ENCODE measurements at regions not wholly inside any gene's neighbourhood (a gene's known extent, or its start where the extent isn't known, plus 50 kb on each side); places are given as distances from the start of the nearest gene placed in this dataset.
"Not testable (repeated sequence)": the region's sequence is repeated elsewhere in the genome, so short reads cannot be mapped to it uniquely, and the experiment has no call there.

GRCh38 chr3:759106-759505, 333.7 kb upstream of the CNTN6 start:
- POLR2A ChIA-PET, result no interaction called here

GRCh38 chr3:773433-773832, 319.4 kb upstream of the CNTN6 start:
- DNase-seq; intact Hi-C loops (cut with micrococcal nuclease); ATAC-seq (ENCODE audit: low read depth); POLR2A ChIA-PET; H3K36me3 Mint-ChIP-seq (ENCODE audit: low read depth); H3K27ac Mint-ChIP-seq; H3K4me1 Mint-ChIP-seq; H3K4me3 Mint-ChIP-seq; H3K27me3 Mint-ChIP-seq; CTCF ChIA-PET; H3K9me3 Mint-ChIP-seq: not testable (repeated sequence)

More at GRCh38 chr3:759106-759505, 333.7 kb upstream of the CNTN6 start:
- no peak overlapping the region for H3K4me3 Mint-ChIP-seq
- CTCF ChIA-PET, result no interaction called here
- peaks cover 11% of the 10 kb centered on the region for H3K9me3 Mint-ChIP-seq
- intact Hi-C loops (cut with micrococcal nuclease), result no loop called here
- no peaks in the 10 kb centered on the region for H3K36me3 Mint-ChIP-seq (ENCODE audit: low read depth)
- TF ChIP-seq, protein P1, sequence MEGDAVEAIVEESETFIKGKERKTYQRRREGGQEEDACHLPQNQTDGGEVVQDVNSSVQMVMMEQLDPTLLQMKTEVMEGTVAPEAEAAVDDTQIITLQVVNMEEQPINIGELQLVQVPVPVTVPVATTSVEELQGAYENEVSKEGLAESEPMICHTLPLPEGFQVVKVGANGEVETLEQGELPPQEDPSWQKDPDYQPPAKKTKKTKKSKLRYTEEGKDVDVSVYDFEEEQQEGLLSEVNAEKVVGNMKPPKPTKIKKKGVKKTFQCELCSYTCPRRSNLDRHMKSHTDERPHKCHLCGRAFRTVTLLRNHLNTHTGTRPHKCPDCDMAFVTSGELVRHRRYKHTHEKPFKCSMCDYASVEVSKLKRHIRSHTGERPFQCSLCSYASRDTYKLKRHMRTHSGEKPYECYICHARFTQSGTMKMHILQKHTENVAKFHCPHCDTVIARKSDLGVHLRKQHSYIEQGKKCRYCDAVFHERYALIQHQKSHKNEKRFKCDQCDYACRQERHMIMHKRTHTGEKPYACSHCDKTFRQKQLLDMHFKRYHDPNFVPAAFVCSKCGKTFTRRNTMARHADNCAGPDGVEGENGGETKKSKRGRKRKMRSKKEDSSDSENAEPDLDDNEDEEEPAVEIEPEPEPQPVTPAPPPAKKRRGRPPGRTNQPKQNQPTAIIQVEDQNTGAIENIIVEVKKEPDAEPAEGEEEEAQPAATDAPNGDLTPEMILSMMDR (IDR thresholded peaks at IDR 0.05), result no peak
- H3K4me1 Mint-ChIP-seq, result no peaks in the 10 kb centered on the region
- H3K27ac Mint-ChIP-seq, result no peak overlapping the region
- H3K27me3 Mint-ChIP-seq, result no peaks in the 10 kb centered on the region
- DNase-seq (no peak), ATAC-seq (ENCODE audit: low read depth) (no peak)

DNA sequence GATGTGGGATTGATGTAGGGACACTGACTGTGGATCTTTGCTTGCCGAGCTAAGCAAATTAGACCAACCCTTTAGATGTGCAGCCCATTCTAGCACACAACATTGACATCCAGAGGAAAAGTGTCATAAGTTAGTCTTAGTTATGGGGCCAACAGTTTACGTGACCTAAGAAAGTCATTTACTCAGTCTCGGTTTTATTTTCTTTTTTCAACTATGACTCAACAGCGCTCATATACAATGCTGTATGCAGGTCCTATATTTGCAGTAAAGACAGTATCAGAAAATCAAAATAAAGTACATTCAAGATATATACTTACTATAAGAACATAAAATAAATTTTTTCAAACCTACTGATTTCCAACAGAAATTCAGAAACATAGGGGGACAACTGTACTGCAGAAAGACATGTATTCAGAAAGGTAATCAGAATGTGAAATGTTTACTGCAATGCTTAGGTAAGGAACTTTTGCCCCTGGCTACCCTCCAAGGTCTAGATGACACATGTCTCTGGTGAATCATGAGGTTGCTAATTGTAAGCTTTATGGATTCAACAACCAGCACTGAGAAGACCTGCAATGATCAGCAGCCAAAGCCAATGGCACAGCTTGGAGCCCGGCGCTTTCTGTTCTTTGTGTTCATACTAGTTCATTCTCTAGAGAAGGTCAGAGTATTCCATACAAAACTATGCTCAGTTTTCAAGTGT, 317.5 kb upstream of the CNTN6 start:
- H3K27me3 Mint-ChIP-seq, result no peaks in the 10 kb centered on the region

GRCh38 chr3:780505-780904, 312.3 kb upstream of the CNTN6 start:
- Mint-ChIP-seq H3K27me3 (no peaks in the 10 kb centered on the region), H3K4me1 (no peaks in the 10 kb centered on the region), H3K27ac (no peak overlapping the region), H3K4me3 (no peak overlapping the region), H3K36me3 (ENCODE audit: low read depth) (no peaks in the 10 kb centered on the region), H3K9me3 (peaks cover 3% of the 10 kb centered on the region)
- DNase-seq (no peak), ATAC-seq (ENCODE audit: low read depth) (no peak)
- ChIA-PET CTCF (no interaction called here), POLR2A (no interaction called here)
- TF ChIP-seq, protein P1 (IDR thresholded peaks at IDR 0.05), result no peak
- intact Hi-C loops (cut with micrococcal nuclease), result no loop called here

More for the DNA sequence above, 317.5 kb upstream of the CNTN6 start:
- Mint-ChIP-seq H3K36me3 (ENCODE audit: low read depth) (no peaks in the 10 kb centered on the region), H3K9me3 (no peaks in the 10 kb centered on the region), H3K4me1 (no peaks in the 10 kb centered on the region), H3K4me3 (no peak overlapping the region), H3K27ac (no peak overlapping the region)
- TF ChIP-seq, protein P1 (IDR thresholded peaks at IDR 0.05), result no peak
- intact Hi-C loops (cut with micrococcal nuclease), result no loop called here
- ChIA-PET CTCF (no interaction called here), POLR2A (no interaction called here)
- no peak for ATAC-seq (ENCODE audit: low read depth)
- DNase-seq, result no peak

DNA sequence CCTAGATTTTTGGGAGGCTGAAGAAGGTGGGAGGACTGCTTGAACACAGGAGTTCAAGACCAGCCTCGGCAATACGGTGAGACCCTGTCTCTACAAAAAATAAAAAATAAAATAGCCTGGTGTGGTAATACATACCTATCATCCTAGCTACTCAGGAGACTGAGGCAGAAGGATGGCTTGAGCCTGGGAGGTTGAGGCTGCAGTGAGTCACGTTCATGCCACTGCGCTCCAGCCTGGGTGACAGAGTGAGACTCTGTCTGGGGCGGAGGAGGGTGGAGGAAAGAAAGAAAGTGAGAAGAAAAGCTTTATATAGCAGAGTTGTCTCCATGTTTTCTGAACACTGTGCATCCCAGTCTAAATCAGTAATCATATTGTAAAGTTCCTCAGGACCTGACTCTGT, 301.4 kb upstream of the CNTN6 start:
- peaks cover 2% of the 10 kb centered on the region for H3K9me3 Mint-ChIP-seq
- intact Hi-C loops (cut with micrococcal nuclease), result no loop called here
- ATAC-seq (ENCODE audit: low read depth), result no peak
- H3K4me3 Mint-ChIP-seq, result no peak overlapping the region
- POLR2A ChIA-PET, result no interaction called here
- CTCF ChIA-PET, result no interaction called here
- no peak for DNase-seq
- H3K4me1 Mint-ChIP-seq, result no peaks in the 10 kb centered on the region
- no peaks in the 10 kb centered on the region for H3K36me3 Mint-ChIP-seq (ENCODE audit: low read depth)
- H3K27me3 Mint-ChIP-seq, result no peaks in the 10 kb centered on the region
- TF ChIP-seq, protein P1 (IDR thresholded peaks at IDR 0.05), result no peak
- no peak overlapping the region for H3K27ac Mint-ChIP-seq

DNA sequence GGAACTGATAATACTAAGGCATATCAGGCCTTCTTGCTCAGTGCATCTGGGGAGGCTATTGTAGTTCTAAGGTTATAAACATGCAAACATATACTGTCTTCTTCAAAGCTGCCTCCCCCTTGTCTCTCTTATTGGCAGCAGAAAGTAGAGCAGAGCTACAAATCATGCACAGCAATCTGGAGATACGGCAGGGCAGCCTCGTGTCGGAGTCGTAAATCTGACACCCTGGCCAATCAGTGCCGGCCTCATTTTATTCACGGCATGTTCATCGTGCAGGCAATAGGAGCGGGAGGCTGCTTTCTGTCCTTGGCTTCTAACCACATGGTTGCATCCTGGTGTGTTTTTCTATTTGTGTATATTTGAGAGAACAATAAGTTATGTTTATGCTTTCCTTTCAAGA, 300.2 kb upstream of the CNTN6 start:
- TF ChIP-seq, protein P1 (IDR thresholded peaks at IDR 0.05), result no peak
- no peak overlapping the region for H3K4me3 Mint-ChIP-seq
- ChIA-PET CTCF (no interaction called here), POLR2A (no interaction called here)
- no peaks in the 10 kb centered on the region for H3K27me3 Mint-ChIP-seq
- intact Hi-C loops (cut with micrococcal nuclease), result no loop called here
- H3K9me3 Mint-ChIP-seq, result peaks cover 2% of the 10 kb centered on the region
- ATAC-seq (ENCODE audit: low read depth) (no peak), DNase-seq (no peak)
- no peak overlapping the region for H3K27ac Mint-ChIP-seq
- no peaks in the 10 kb centered on the region for H3K36me3 Mint-ChIP-seq (ENCODE audit: low read depth)
- H3K4me1 Mint-ChIP-seq, result no peaks in the 10 kb centered on the region

Measured in activated B cell treated with CpG ODN at 0.5 μM for 24 hours (primary cell).